Liver (tissue), 8 donors: ENCODE measurements at regions not wholly inside any gene's neighbourhood (a gene's known extent, or its start where the extent isn't known, plus 50 kb on each side); places are given as distances from the start of the nearest gene placed in this dataset.

Experiments used
- DNase-seq: peaks from one replicate; pipeline ENCODE4 v3.0.0-alpha.2; 2017; ENCODE audit warnings: low spot score
- H3K27ac ChIP-seq, 2 donors: one replicate each; pipeline ENCODE4 v1.7.0; 2013; ENCODE audit warnings: inconsistent platforms in 2 of 2, low read length in 2 of 2, control low read depth in 1 of 2, low read depth in 1 of 2, mild to moderate bottlenecking in 1 of 2
- H3K27me3 ChIP-seq, 4 donors: one replicate each; pipeline versions ENCODE4 v1.6.1 to v1.7.0; 2013; ENCODE audit warnings: low read length in 3 of 4, inconsistent platforms in 1 of 4, mild to moderate bottlenecking in 1 of 4, moderate library complexity in 1 of 4; ENCODE audit not compliant: control insufficient read depth in 4 of 4, insufficient read depth in 4 of 4
- H3K36me3 ChIP-seq, 4 donors: one replicate each; pipeline versions ENCODE4 v1.6.1 to v1.7.0; 2013; ENCODE audit warnings: low read length in 3 of 4, mild to moderate bottlenecking in 3 of 4, low read depth in 1 of 4, moderate library complexity in 1 of 4; ENCODE audit not compliant: control insufficient read depth in 4 of 4, insufficient read depth in 3 of 4
- H3K4me1 ChIP-seq, 4 donors: one replicate each; pipeline versions ENCODE4 v1.6.1 to v1.7.0; 2013; ENCODE audit warnings: low read length in 3 of 4, mild to moderate bottlenecking in 3 of 4, moderate library complexity in 1 of 4; ENCODE audit not compliant: control insufficient read depth in 4 of 4, insufficient read depth in 4 of 4
- H3K4me3 ChIP-seq, 3 donors: one replicate each; pipeline versions ENCODE4 v1.6.1 to v1.7.0; 2013; ENCODE audit warnings: low read length in 3 of 3, control low read depth in 1 of 3, low read depth in 1 of 3, mild to moderate bottlenecking in 1 of 3
- H3K9ac ChIP-seq, 2 donors: one replicate each; pipeline ENCODE4 v1.7.0; 2013; ENCODE audit warnings: low read length in 2 of 2, mild to moderate bottlenecking in 2 of 2, moderate library complexity in 2 of 2, control low read depth in 1 of 2, low read depth in 1 of 2
- H3K9me3 ChIP-seq, 4 donors: one replicate each; pipeline versions ENCODE4 v1.6.1 to v1.7.0; 2013; ENCODE audit warnings: low read length in 3 of 4; ENCODE audit not compliant: control insufficient read depth in 4 of 4
- EGR1 ChIP-seq, 2 donors: IDR thresholded peaks; 2 replicates each; pipeline ENCODE4 v1.6.1; 2016 to 2018; ENCODE audit warnings: antibody characterized with exemption in 2 of 2, low read depth in 2 of 2
- FOXA1 ChIP-seq: IDR thresholded peaks from 2 replicates; pipeline ENCODE4 v1.6.1; 2016; ENCODE audit warnings: antibody characterized with exemption
- FOXA2 ChIP-seq: IDR thresholded peaks from 2 replicates; pipeline ENCODE4 v1.6.1; 2016; ENCODE audit warnings: antibody characterized with exemption
- GABPA ChIP-seq, 2 donors: IDR thresholded peaks in 1 of 2; conservative IDR thresholded peaks in 1 of 2; 2 replicates each; pipeline ENCODE4 v1.6.1; 2016; ENCODE audit warnings: antibody characterized with exemption in 2 of 2, mild to moderate bottlenecking in 1 of 2, moderate library complexity in 1 of 2
- HNF4A ChIP-seq, 2 donors: conservative IDR thresholded peaks; 2 replicates each; pipeline ENCODE4 v1.6.1; 2016; ENCODE audit warnings: antibody characterized with exemption in 2 of 2, mild to moderate bottlenecking in 2 of 2
- HNF4G ChIP-seq: IDR thresholded peaks from 2 replicates; pipeline ENCODE4 v1.6.1; 2016; ENCODE audit warnings: antibody characterized with exemption
- JUND ChIP-seq, 2 donors: IDR thresholded peaks; 2 replicates each; pipeline ENCODE4 v1.6.1; 2016; ENCODE audit warnings: antibody characterized with exemption in 2 of 2
- NR2F2 ChIP-seq: IDR thresholded peaks from 2 replicates; pipeline ENCODE4 v1.6.1; 2016; ENCODE audit warnings: antibody characterized with exemption
- RAD21 ChIP-seq, 2 donors: IDR thresholded peaks; 2 replicates each; pipeline ENCODE4 v1.6.1; 2016; ENCODE audit warnings: antibody characterized with exemption in 2 of 2, mild to moderate bottlenecking in 2 of 2
- RXRA ChIP-seq, 2 donors: IDR thresholded peaks; 2 replicates each; pipeline ENCODE4 v1.6.1; 2017 to 2018; ENCODE audit warnings: antibody characterized with exemption in 2 of 2, mild to moderate bottlenecking in 1 of 2
- SP1 ChIP-seq: IDR thresholded peaks from 2 replicates; pipeline ENCODE4 v1.6.1; 2018; ENCODE audit warnings: antibody characterized with exemption, mild to moderate bottlenecking
- TAF1 ChIP-seq: conservative IDR thresholded peaks from 2 replicates; pipeline ENCODE4 v1.6.1; 2016; ENCODE audit warnings: antibody characterized with exemption, mild to moderate bottlenecking
- YY1 ChIP-seq: IDR thresholded peaks from 2 replicates; pipeline ENCODE4 v1.6.1; 2016; ENCODE audit warnings: antibody characterized with exemption, mild to moderate bottlenecking
- WGBS: extraction: QIAGEN DNeasy Blood & Tissue Kit; methylation state at CpG from one replicate; pipeline ENCODE4 v1.1.7; 2013; 5-methylcytosine and 5-hydroxymethylcytosine counted together
- TF ChIP-seq, protein P1 (sequence below): IDR thresholded peaks from 2 replicates; pipeline ENCODE4 v1.6.1; 2016; ENCODE audit warnings: antibody characterized with exemption, mild to moderate bottlenecking
- TF ChIP-seq, protein P2 (sequence below): IDR thresholded peaks from 2 replicates; pipeline ENCODE4 v1.6.1; 2016; ENCODE audit warnings: antibody characterized with exemption
- TF ChIP-seq, protein P3 (sequence below): IDR thresholded peaks from 2 replicates; pipeline ENCODE4 v1.6.1; 2016; ENCODE audit warnings: antibody characterized with exemption
- TF ChIP-seq, protein P4 (sequence below): IDR thresholded peaks from 2 replicates; pipeline ENCODE4 v1.6.1; 2016; ENCODE audit warnings: antibody characterized with exemption
- TF ChIP-seq, protein P5 (sequence below): fragments of 150-350 bp; IDR thresholded peaks from 2 replicates; pipeline ENCODE4 v1.5.1; 2017; ENCODE audit warnings: improper control_type of control experiment, low read depth, low read length; ENCODE audit not compliant: missing input control
- donor health status: healthy.
- donor health status: healthy.
- donor health status: healthy.
- donor health status: healthy.
- donor health status: healthy.

DNA sequence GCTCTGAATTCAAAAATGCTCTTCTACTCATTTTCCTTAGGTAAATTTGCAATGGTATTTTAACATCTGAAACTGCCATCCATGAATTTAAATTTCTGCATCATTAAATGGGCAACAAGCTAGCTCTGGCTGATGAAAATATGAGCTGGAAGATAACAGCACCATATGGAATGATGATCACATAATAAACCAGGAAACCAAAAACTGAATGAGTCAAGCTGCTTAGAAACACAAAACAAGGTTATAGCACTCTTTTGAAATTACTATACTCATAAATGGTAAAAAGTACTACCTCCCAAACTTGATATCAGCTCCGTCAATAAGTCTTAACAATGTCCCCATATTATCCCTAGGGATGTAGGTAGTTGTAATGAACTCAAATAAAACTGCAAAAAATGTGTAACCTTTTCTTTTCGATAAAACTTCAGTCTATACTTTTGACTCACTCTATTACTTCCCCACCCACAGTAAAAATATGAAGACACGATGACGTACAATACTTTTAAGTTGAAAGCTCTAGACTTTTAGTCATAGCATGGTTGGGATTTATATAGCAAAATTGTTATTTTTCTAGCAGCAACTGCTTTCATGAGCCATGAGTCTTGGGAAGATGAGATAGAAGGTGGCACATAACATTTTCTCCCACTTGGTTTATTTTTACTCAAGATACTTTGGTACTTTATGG lies 396.7 kb downstream of the CDH2 start:
- WGBS, result 91% methylated on average over 4 of the region's 4 CpGs
- Histone ChIP-seq H3K4me3 (no peak overlapping the region), H3K36me3 (no peaks in the 10 kb centered on the region), H3K9me3 (no peaks in the 10 kb centered on the region), H3K27me3 (no peaks in the 10 kb centered on the region), H3K4me1 (no peaks in the 10 kb centered on the region), H3K27ac (no peak overlapping the region), H3K9ac (no peak overlapping the region)
- no peak for TF ChIP-seq EGR1 (IDR thresholded peaks at IDR 0.05; ENCODE audit: low read depth in 2 of 2)
- TF ChIP-seq SP1, result no peak
- TF ChIP-seq, protein P1, sequence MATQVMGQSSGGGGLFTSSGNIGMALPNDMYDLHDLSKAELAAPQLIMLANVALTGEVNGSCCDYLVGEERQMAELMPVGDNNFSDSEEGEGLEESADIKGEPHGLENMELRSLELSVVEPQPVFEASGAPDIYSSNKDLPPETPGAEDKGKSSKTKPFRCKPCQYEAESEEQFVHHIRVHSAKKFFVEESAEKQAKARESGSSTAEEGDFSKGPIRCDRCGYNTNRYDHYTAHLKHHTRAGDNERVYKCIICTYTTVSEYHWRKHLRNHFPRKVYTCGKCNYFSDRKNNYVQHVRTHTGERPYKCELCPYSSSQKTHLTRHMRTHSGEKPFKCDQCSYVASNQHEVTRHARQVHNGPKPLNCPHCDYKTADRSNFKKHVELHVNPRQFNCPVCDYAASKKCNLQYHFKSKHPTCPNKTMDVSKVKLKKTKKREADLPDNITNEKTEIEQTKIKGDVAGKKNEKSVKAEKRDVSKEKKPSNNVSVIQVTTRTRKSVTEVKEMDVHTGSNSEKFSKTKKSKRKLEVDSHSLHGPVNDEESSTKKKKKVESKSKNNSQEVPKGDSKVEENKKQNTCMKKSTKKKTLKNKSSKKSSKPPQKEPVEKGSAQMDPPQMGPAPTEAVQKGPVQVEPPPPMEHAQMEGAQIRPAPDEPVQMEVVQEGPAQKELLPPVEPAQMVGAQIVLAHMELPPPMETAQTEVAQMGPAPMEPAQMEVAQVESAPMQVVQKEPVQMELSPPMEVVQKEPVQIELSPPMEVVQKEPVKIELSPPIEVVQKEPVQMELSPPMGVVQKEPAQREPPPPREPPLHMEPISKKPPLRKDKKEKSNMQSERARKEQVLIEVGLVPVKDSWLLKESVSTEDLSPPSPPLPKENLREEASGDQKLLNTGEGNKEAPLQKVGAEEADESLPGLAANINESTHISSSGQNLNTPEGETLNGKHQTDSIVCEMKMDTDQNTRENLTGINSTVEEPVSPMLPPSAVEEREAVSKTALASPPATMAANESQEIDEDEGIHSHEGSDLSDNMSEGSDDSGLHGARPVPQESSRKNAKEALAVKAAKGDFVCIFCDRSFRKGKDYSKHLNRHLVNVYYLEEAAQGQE, result no peak
- TF ChIP-seq HNF4A (conservative IDR thresholded peaks at IDR 0.05), result no peak
- TF ChIP-seq, protein P2, sequence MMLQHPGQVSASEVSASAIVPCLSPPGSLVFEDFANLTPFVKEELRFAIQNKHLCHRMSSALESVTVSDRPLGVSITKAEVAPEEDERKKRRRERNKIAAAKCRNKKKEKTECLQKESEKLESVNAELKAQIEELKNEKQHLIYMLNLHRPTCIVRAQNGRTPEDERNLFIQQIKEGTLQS, result no peak
- TF ChIP-seq, protein P3, sequence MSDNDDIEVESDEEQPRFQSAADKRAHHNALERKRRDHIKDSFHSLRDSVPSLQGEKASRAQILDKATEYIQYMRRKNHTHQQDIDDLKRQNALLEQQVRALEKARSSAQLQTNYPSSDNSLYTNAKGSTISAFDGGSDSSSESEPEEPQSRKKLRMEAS, result no peak
- no peak for TF ChIP-seq YY1
- TF ChIP-seq FOXA1, result no peak
- TF ChIP-seq, protein P4, sequence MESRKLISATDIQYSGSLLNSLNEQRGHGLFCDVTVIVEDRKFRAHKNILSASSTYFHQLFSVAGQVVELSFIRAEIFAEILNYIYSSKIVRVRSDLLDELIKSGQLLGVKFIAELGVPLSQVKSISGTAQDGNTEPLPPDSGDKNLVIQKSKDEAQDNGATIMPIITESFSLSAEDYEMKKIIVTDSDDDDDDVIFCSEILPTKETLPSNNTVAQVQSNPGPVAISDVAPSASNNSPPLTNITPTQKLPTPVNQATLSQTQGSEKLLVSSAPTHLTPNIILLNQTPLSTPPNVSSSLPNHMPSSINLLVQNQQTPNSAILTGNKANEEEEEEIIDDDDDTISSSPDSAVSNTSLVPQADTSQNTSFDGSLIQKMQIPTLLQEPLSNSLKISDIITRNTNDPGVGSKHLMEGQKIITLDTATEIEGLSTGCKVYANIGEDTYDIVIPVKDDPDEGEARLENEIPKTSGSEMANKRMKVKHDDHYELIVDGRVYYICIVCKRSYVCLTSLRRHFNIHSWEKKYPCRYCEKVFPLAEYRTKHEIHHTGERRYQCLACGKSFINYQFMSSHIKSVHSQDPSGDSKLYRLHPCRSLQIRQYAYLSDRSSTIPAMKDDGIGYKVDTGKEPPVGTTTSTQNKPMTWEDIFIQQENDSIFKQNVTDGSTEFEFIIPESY, result no peak
- TF ChIP-seq JUND (IDR thresholded peaks at IDR 0.05), result no peak
- TF ChIP-seq RXRA (IDR thresholded peaks at IDR 0.05), result no peak
- TF ChIP-seq HNF4G, result no peak
- TF ChIP-seq, protein P5, sequence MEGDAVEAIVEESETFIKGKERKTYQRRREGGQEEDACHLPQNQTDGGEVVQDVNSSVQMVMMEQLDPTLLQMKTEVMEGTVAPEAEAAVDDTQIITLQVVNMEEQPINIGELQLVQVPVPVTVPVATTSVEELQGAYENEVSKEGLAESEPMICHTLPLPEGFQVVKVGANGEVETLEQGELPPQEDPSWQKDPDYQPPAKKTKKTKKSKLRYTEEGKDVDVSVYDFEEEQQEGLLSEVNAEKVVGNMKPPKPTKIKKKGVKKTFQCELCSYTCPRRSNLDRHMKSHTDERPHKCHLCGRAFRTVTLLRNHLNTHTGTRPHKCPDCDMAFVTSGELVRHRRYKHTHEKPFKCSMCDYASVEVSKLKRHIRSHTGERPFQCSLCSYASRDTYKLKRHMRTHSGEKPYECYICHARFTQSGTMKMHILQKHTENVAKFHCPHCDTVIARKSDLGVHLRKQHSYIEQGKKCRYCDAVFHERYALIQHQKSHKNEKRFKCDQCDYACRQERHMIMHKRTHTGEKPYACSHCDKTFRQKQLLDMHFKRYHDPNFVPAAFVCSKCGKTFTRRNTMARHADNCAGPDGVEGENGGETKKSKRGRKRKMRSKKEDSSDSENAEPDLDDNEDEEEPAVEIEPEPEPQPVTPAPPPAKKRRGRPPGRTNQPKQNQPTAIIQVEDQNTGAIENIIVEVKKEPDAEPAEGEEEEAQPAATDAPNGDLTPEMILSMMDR, result no peak
- no peak for TF ChIP-seq RAD21 (IDR thresholded peaks at IDR 0.05)
- no peak for TF ChIP-seq GABPA (IDR thresholded peaks at IDR 0.05 in 1 of 2, conservative IDR thresholded peaks at IDR 0.05 in 1 of 2)
- TF ChIP-seq FOXA2, result no peak
- TF ChIP-seq NR2F2, result no peak
- no peak for TF ChIP-seq TAF1
- no peak for DNase-seq
